Pulmonary artery endothelial cell (primary cell): ENCODE measurements at regions not wholly inside any gene's neighbourhood (a gene's known extent, or its start where the extent isn't known, plus 50 kb on each side); places are given as distances from the start of the nearest gene placed in this dataset.
A peak's percentile ranks its signal among the peaks of the same experiment; 100 is the strongest.

Experiments used
- DNase-seq: peaks from one replicate; pipeline ENCODE4 v3.0.0-alpha.2; 2011; ENCODE audit warnings: low read depth, low spot score

- DNase-seq: no peak
These were observed 452.8 kb downstream of the RFPL4B start for GRCh38 chr6:112799889-112800288.

GRCh38 chr6:112800439-112800838, 453.3 kb downstream of the RFPL4B start:
- no peak for DNase-seq

- DNase-seq: no peak
These were observed 453.8 kb downstream of the RFPL4B start for GRCh38 chr6:112800916-112801315.

- no peak for DNase-seq
These were observed 454.4 kb downstream of the RFPL4B start for GRCh38 chr6:112801468-112802080.

GRCh38 chr6:112802144-112802543, 455.0 kb downstream of the RFPL4B start:
- DNase-seq: peak; percentile 55

- no peak for DNase-seq
These were observed 457.7 kb downstream of the RFPL4B start for GRCh38 chr6:112804638-112805330.

DNA sequence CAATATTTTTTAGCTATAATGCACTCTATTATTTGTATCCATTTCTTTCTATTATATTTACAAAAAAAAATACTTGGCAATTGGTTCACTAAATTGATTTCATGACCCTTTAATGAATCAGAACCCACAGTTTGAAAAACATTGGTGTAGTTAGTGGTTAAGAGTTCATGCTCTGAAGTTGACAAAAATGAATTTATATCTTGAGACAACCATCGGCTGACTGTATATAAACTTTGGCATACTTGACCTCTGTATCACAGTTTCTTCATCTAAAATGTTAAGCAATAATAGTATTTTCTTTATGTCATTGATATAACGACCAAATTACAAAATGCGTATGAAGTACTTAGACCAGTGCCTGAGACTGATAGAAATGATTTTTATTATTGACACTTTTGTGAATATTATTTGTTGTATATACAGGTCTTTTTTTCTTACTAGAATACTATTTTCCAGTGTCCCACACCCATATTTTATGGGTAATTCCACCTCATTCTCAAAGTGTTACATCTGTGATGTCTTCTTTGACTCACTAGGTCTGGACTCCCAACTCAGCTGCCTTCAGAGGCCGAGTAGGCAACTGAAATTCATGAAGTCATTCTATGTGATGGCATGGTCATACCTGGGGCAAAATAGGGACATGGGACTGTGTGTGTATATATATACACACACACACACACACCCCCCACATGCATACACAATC, 459.2 kb downstream of the RFPL4B start:
- no peak for DNase-seq

- no peak for DNase-seq
These were observed 474.3 kb downstream of the RFPL4B start for GRCh38 chr6:112821476-112821875.

DNA sequence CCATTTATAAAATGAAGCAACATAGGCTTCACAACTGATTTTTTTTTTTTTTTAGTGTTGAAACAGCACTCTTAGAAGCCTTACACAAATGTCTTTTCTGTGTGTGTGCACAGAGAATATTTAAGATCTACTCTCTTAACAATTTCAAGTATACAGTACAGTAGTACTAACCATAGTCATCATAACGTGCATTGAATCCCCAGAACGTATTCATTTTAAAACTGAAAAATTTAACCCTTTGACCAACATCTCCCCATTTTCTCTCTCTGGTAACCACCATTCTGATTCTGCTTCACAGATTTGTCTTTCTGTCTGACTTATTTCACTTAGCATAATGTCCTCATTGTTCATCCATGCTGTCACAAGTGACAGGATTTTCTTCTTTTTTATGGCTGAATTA, 475.6 kb downstream of the RFPL4B start:
- DNase-seq: no peak

- DNase-seq: no peak
These were observed 480.7 kb downstream of the RFPL4B start for GRCh38 chr6:112827793-112828192.

GRCh38 chr6:112831022-112831421, 483.9 kb downstream of the RFPL4B start:
- DNase-seq: no peak

DNA sequence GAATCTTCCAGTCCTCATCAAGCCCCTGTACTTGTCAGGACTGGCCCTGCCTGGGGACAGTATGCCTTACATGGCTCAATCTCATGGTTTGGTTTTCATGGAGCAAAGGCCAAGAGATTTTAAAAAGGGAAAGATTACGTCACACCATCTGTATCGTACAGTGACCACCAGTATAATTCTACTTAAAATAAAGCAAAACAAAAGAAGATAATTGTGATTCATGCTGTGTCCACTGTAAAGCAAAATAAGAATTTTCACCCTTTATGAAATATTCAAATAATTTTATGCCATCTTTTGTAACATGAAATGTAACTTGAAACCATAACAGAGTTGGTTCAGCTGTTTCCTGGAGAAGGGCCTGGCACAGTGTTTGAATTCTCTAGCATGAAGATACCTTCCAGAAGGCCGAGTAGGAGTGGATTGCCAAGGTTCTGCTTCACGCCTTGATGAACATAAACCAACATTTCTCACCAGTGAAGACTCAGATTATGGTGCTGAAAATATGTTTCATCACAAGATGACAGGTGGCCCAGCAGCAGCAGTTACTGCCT, 486.5 kb downstream of the RFPL4B start:
- no peak for DNase-seq

DNA sequence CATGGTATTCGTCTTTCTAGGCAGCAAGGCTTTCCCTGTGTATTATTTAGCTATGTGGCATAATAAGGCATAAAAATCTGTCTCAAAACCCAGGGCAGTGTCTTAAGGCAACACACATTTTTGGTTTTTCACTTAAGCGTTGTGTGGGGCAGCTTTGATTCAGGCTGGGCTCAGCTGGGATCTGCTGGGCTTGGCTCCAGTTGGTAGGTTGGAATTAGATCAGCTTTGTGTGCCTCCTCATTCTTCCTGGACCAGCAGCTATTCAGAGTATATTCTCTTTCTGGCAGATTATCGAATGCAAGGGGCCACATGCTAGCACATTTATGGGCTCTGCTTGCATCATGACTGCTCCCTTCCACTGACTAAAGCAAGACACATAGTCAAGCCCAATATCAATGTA, 487.9 kb downstream of the RFPL4B start:
- DNase-seq: no peak

DNA sequence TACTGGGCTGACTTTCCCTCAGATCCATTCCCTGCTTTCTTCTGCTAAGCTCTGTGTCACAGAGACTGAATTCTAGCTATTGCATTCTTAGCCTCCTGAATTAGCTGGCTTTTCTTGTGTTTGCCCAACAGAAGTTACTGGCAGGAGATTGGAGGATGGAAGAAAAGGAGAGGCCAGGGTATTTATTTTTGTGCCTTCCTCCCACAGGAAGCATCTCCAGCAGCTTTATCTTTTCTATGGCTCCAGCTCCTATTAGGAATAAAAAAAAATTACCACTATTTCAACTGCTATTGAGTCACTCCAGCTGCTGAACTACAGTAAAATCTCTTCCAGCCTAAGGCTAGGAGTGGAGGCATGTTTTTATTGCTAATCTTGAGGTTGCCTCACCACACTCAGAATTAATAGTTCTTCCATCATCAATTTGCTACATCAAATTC, 492.4 kb downstream of the RFPL4B start:
- DNase-seq: no peak

GRCh38 chr6:112841553-112842329, 494.6 kb downstream of the RFPL4B start:
- DNase-seq: no peak

DNA sequence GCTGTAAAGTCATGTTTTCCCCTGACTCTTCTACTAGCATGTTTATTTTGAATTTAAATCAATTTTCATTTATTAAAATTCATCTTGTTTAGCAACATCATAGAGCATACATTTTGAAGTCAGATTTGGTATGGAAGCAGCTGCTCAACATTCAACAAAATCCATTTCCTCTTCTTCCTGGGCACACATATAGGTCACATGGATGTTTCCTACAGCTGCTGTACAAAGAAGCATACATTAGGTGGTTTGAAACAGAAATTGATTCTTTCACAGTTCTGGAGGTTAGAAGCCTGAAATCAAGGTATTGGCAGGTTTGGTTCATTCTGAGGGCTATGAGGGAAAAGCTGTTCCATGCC, 495.2 kb downstream of the RFPL4B start:
- no peak for DNase-seq

DNA sequence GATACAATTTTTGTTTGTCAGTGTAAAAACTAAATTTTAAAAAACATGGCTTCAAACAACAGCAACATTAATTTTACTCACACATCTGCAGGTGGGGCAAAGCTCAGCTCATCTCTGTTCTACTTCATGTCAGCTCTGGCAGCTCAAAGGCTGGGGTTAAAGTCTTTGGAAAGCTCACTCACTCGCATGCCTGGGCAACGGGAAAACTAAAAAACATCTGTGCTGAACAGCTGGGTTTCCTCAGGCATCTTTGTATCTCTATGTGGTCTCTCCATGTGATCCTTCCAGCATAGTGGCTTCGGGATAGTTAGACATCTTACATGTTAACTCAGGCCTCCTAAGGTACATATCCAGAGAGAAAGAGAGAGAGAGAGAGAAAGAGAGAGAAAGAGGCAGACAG, 499.6 kb downstream of the RFPL4B start:
- no peak for DNase-seq

DNA sequence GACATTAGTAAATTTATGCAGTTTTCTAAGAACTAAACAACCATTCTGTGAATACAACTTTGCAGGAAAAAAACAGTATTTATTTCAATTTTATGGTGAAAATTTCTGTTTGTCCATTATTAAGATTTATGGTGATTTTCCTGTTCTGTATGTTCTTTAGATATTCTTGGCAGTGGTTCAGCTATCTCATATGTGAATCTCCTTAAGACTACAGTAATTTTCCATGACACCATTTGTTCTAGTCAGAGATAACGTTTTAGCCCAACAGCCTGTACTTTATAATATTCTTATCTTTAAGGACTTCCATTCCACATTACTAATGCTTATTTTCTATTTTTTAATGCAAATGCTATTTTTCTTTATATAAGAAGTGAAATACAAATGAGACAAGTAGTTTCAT, 504.0 kb downstream of the RFPL4B start:
- DNase-seq: no peak

DNA sequence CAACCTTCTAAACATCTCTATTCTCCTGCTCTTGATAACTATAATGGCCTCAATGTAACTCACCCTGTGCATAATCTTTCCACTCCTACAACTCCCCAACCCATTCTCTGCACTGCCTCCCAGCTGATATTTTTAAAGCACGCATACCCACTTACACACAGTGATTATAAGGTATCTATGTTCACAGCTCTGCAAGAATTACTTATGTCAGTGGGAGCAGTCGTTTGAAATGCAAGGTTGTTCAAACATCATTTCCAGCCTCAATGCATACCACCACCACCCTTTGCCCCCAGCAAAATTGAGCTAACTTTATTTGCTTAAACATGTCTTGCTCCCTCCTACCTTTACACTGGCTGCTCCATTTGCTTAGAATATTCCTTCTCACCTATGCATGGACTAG, 506.0 kb downstream of the RFPL4B start:
- no peak for DNase-seq

GRCh38 chr6:112863753-112864152, 516.6 kb downstream of the RFPL4B start:
- DNase-seq: no peak

DNA sequence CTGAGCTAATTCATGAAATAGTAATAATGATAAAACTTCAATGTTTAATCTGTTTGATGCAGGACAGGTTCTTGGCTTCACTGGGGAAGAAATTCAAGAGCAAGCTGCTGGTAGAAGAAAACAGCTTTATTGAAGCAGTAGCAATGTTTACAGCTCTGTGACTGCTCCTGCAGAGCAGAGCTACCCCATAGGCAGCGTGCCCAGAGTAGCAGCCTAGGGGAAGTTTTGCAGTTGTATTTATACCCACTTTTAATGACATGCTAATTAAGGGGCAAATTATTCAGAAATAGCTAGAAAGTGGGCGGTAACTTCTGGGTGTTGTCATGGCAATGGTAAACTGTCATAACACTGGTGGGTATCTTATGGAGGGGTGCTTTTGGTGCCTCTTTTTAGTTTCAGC, 518.0 kb downstream of the RFPL4B start:
- DNase-seq: no peak

- DNase-seq: no peak
These were observed 527.8 kb downstream of the RFPL4B start for GRCh38 chr6:112874881-112875280.
